GM20000 (cell line): ENCODE measurements at regions not wholly inside any gene's neighbourhood (a gene's known extent, or its start where the extent isn't known, plus 50 kb on each side); places are given as distances from the start of the nearest gene placed in this dataset.

ENCODE experiments used
- DNase-seq: peaks from one replicate; pipeline ENCODE4 v3.0.0; 2012; ENCODE audit warnings: low spot score
- TF ChIP-seq, protein P1 (sequence below): IDR thresholded peaks from 2 replicates; pipeline ENCODE4 v1.5.1; 2012; ENCODE audit warnings: mild to moderate bottlenecking, control low read depth; ENCODE audit errors: extremely low read depth, missing control alignments

- DNase-seq = no peak
- TF ChIP-seq, protein P1, sequence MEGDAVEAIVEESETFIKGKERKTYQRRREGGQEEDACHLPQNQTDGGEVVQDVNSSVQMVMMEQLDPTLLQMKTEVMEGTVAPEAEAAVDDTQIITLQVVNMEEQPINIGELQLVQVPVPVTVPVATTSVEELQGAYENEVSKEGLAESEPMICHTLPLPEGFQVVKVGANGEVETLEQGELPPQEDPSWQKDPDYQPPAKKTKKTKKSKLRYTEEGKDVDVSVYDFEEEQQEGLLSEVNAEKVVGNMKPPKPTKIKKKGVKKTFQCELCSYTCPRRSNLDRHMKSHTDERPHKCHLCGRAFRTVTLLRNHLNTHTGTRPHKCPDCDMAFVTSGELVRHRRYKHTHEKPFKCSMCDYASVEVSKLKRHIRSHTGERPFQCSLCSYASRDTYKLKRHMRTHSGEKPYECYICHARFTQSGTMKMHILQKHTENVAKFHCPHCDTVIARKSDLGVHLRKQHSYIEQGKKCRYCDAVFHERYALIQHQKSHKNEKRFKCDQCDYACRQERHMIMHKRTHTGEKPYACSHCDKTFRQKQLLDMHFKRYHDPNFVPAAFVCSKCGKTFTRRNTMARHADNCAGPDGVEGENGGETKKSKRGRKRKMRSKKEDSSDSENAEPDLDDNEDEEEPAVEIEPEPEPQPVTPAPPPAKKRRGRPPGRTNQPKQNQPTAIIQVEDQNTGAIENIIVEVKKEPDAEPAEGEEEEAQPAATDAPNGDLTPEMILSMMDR = no peak
Measured at GRCh38 chr6:14543971-14544585, 426.5 kb downstream of the CD83 start.

GRCh38 chr6:14544666-14545065 lies 427.1 kb downstream of the CD83 start:
- TF ChIP-seq, protein P1 = no peak
- DNase-seq = no peak

GRCh38 chr6:14545496-14545895 lies 427.9 kb downstream of the CD83 start:
- TF ChIP-seq, protein P1 = no peak
- no peak for DNase-seq

DNA sequence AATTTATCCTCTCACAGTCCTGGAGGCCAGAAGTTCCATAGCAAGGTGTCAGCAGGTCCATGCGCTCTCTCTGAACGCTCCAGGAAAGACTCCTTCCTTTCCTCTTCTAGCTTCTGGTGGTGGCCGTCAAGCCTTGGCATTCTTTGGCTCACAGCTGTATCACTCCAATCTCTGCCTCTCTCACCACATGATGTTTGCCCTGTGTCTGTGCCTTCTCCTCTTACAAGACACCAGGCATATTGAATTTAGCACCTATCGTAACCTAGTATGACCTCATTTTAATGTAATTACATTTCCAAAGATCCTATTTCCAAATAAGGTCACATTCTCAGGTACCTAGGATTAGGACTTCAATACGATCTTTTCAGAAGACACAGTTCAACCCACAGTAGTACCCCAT lies 428.5 kb downstream of the CD83 start:
- TF ChIP-seq, protein P1 = no peak
- no peak for DNase-seq

DNA sequence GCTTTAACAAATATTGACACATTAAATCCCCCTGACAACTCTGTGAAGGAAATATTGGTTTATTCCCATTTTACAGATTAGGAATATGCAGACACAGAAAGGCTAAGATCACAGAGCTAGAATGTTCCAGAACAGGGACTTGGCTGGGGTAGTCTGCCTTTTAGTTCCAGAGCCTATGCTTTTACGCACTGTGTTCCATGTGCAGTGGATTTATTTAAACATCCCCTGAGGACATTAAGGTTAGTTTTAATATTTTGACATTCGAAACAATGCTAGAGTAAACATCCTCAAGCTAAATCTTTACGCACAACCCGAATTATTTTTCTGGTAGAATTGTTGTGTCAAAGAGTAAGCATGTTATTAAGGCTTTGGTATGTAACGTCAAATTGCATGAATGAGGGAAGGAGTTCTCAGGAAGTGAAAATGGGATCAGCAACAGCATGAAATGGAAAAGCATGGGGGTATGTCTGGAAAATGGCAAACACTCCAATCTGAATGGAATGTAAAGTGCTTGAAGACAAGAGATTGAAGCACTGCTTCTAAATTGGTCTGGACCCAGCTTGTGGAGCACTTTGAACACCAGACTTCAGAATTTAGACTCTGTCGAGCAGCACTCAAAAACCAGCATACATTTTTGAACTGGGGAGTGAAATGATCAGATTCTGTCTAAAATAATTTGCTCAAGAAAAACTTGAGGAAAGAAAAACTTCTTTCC lies 429.9 kb downstream of the CD83 start:
- DNase-seq = no peak

GRCh38 chr6:14549304-14549770 lies 431.8 kb downstream of the CD83 start:
- no peak for DNase-seq
- TF ChIP-seq, protein P1 = no peak

More for the DNA sequence above, 429.9 kb downstream of the CD83 start:
- TF ChIP-seq, protein P1 = no peak

- no peak for DNase-seq
- TF ChIP-seq, protein P1 = no peak
Measured at GRCh38 chr6:14549871-14550270, 432.3 kb downstream of the CD83 start.
